ENCODE measurements at regions not wholly inside any gene's neighbourhood (a gene's known extent, or its start where the extent isn't known, plus 50 kb on each side); places are given as distances from the start of the nearest gene placed in this dataset.

DNA sequence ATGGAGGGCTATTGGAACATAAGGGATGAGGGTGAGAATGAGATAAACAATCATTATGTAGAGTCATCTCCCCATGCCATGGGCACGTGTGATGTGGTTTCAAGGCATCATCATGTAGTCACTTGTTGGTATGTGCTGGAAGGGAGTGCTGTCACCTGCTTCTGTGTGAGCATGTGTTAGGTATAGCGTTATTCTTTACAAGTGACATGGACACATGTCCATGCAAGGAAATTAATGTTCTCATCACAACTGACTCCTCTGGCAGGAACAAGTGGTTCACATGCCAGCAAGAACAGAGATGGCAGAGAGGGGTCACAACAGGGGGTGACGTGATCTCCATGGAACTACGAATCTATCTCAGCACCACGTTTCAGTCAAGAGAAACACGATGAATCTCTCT, 815.8 kb downstream of the BCL11B start:
- DNase-seq, result no peak

DNA sequence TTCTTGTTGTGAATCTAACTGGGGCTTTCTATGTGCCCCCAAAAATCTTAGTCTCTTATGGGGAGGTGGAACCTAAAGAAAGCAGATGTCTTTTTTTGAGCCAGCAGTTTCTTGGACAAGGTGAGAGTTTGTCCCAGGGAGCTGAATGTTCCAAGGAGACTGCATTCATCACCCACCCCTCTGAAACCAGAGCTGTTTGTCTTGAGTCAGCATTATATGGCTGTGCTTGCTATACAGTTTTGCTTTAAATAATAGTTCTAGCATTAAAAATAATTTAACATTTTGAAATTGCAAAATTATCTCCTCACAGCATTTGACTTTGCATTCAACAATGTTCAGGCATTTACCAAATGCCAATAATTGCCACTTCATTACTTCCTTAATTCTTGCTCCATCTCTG, 813.3 kb downstream of the BCL11B start:
- no peak for DNase-seq

DNA sequence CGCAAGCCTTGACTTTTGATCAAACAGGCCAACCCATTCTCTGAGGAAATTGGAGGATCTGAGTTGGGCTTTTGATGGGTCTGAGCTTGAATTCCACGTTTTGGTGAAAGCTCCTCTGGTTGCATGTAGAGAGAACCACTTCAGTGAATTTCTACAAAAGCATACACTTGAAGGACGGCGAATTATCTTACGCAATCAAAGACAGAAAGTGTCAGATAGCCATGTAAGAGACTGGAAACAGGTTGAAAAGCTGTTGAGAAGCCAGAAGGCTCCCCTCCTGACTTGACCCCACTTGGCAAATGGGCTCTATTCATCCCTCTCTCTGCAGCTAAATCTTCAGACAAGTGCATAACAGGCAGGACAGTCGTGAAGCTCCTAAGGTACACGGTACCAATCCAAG, 809.1 kb downstream of the BCL11B start:
- DNase-seq, result no peak

DNA sequence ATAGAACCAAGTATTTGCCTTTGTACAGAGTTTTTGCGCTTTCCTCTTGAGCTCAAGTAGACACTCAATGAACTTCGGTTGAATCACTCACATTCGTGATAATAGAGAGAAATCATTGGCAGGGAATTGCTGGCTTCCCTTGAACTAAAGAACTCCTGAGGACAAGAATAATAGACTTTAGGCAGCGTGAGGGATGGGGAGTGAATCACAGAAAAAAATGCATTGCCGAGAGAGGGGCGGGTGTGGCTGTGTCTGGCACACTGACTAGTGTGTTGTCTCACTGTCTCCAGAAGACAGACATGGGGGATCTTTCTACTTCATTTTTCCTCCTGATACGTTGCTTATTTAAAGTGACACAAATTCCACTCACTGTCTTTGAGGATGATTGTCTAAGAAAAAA, 805.2 kb downstream of the BCL11B start:
- DNase-seq, result peak; percentile 34

DNA sequence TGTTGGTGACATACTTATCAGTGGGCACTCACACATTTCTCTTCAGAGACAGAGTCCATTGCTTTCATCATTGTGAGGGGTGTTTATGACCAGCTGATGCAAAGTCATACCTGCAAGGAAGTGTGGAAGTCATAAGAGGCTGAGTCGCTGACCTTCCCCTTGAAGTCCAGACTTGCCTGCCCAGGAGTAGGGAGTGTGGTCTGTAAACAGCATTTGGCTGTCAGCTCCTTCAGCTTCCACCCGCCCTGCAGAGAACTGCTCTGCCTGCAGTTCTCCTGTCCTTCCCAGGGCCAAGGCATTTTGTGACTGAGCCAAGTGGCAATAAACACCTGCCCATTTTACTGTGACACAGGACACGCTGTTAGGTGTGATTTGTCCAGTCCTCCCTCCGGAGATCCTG, 801.3 kb downstream of the BCL11B start:
- no peak for DNase-seq

DNA sequence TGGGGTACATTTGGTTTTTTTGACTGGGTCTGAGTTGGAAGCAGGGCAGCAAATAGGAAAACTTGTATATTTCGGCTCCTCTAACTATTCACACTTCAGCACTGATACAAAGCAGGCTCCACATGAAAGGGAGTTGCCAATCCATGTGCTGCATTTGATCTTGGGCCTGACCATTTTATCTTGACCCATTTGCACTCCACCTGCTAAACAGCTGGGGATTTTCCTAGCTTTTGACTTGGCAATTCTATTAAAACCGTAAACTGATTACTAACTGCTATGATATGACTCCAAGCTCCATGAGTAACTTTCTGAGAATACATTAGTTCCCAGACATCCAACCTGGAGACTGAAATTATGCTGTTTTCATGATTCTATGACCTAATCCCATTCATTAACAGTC, 797.1 kb downstream of the BCL11B start:
- no peak for DNase-seq

DNA sequence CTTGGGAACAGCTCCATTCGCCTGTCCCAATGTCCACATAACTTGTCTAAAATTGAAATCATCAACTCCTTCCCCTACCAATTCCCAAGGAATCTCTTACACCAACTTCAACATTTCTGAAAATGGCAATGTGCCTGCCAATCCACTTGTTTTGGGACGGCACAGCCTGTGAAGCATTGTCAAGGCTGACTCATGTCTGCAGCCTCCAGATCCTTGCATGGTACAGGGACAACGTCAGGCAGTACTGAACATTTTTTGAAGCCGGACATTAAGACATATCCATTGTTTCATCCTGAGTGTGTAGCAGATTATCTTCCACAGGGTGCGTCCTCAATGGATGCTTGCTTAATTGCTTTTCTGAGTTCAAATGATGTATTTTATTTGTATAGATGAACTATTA, 794.1 kb downstream of the BCL11B start:
- no peak for DNase-seq

DNA sequence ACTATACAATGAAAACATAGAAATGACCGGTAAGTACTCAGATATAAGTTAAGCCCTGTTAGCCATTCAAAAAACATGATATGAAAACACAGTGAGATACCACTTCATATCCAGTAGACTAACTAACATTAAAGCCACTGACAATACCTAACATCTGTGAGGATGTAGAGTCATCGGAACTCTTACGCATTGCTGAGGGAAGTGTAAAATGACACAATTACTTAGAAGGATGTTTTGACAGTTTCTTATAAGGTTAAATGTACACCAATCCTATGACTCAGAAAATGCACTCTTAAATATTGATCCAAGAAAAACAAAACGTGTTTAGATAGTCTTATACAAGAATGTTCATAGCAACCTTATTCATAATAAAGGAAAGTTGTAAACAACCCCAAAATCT, 782.9 kb downstream of the BCL11B start:
- DNase-seq, result peak; percentile 2

DNA sequence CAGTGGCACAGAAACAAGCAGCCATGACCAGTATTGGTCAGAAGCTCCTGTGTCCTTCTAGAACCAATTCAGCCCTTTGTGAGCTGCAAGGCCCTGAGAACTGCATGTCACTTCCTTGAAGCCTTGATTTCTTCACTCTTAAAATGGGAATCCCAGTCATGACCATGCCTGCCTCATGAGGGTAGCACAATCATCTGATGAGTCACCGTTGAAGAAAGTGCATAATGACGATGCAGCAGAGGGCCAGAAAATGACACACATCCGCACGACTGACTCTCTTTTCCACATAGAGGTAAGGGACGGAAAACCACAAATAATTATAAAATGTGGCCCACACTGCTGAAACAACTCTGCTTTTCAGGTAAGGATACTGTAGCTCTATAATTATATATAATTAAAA, 777.4 kb downstream of the BCL11B start:
- peak; percentile 35 for DNase-seq

DNA sequence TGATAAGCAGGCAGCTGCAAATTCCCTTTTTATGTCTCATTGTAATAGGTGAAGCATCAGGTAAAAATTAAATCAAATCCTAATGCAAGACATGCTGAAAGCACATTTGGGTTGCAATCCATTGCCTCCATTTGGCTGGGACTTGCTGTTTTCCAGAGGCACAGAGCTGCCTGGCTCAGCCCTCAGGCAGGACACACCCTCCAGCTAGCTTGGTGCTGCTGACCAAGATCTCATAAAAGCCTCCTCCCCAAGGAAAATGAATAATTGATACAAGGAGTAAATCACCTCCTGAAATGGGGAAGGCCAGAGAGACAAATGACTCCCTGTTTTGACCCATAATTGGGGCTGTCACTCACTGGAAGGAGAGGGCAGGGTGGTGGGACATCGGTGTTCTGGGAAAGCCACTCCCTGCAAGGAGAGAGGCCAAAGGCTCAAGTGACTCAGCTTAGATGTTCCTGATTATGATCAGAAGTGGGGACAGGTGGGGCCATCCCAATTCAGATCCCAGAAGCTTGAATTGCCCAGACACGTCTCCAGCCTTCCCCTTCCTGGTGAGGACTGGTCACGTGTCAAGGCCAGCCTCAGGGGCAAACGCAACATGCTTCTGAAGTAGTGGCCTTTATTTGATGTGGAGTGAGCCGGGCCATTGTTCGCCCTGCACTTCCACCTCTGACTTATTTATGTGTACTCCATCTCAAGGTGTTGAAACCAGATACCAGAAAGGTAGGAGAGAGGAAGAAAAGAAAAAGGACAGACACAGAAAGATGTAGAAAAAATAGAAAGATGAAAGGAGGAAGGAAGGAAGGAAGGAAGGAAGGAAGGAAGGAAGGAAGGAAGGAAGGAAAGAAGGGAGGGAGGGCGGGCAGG, 773.7 kb downstream of the BCL11B start:
- no peak for DNase-seq

DNA sequence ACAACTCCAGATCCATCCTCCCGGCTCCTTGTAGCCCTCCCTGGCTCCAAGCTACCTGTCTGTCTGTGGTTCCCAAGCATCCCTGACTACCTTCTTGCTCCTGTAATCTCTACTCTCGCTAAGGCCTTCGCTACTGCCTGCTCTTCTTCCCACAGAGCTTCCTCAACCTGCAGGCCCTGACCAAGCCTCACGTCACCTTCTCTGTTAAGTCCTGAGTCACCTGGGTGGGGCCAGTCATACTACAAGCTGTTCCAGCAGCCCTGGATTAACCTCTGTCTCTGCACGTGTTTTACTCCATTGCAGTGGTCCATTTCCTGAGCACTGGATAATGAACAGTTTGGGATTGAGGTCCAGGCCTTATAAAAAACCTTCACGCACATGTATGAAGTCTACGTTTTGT, 770.7 kb downstream of the BCL11B start:
- no peak for DNase-seq

DNA sequence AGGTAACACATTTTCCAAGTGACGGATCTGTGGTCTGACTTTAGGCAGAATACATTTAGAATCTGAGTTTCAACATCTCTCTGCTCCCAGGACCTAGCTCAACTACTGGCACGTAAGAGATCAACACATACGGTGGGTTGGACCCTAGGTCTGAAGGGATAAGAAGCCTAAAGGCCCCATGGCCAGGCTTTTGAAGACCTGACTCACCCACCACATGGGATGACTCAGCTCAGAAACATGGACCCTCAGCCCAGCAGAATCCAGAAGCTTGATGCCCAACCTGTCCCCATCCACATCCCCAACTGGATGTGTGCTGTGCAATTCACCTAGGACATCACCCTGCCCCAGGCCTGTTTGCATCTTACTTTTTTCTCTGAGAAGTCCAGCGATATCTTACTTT, 770.2 kb downstream of the BCL11B start:
- peak; percentile 19 for DNase-seq

DNA sequence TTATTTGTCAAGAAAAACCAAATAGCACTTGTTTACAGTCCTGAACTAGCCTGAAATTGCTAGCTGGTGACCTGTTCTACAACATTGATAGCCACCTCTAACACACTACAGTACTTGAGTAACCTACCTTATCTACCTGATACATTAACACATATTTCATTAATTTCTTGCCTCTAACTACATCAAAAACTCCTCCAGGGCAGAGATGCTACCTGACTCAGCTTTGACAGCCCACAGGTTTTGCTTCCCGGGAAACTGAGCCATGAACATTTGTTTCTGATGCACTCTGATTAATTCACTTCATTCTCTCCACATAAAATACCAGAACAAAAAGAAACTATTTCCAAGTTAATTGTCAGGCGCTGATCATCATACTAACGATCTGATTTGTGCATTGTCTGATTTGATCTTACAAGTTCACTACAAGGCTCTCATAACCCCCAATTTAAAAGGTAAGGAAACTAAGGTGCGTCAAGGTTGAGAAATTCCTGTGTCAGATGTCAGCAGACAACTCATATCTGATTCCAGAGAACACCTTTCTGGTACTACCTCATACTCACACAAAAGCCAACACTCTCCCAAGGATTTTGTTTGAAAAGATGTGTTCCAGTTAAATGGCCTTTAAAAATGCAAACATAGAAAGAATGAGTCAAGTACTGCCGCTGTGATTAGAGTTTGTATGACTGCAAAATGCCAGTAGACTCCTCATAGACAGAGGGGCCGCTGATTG, 768.7 kb downstream of the BCL11B start:
- no peak for DNase-seq

DNA sequence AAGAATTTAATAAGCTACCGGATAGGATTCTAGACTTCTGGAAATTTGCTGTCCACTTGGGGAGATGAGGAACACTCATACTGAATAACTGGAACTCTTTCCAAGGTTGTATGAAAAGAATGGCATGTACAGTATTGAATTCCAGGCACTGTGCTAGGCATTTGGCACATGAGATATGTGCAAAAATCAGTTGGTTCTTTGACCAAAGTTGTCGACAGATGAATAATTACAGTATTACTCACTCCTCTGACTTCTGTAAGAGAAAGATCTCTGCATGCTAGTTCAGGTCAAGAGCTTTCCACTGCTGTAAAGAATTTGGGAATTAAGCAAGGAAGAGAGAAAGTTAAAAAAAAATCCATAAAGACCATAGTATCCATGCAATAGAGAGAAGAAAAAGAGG, 764.7 kb downstream of the BCL11B start:
- DNase-seq, result peak; percentile 56

DNA sequence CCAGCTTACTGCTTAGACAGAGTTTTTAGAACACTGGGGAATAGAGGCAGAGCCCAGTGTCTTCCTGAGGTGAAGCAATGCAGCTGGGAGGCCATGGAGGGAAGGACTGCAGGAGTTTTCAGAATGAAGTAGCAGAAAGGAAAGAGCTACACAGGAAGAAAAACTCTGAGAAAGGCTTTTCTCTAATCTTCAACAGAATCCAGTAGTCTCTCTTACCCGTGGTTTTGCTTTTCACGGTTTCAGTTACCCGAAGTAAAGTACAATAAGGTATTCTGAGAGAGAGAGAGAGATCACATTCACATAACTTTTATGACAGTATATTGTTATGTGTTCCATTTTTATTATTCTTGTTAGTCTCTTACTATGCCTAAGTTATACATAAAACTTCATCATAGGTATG, 761.6 kb downstream of the BCL11B start:
- no peak for DNase-seq

DNA sequence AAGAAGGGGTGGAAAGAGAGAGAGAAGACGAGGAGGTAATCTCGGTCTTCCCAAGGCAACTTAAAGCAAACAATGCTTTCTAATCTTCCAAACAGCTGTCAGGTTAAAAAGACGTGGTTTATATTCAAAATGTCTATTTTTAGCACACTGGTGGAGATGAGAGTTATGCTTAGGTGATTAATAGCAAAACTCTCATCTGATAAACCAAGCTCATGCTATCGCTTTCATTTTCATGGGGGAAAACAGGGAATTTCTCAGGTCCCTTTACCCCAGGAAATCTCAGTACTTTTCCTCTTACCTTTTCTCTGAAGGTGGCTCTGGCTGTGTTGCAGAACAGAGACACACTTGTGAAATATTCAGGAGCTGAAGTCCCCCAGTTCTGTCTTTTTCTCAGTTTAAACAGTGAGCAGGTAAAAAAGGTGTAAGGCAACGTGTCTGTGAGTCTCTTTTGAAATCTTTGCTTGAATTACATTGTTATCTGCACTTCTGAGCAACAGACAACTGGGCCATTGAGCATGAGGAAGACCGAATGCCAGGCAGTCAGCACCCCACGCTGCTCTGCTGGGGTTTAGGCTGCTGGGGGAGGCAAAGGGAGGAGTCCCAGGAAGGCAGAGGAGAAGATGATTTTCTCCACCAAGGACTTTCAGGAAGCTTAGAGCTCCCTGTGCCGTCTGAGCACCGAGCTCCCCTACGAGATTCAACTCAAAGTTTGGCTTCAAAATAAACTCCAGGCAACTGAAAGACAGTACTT, 759.3 kb downstream of the BCL11B start:
- no peak for DNase-seq

DNA sequence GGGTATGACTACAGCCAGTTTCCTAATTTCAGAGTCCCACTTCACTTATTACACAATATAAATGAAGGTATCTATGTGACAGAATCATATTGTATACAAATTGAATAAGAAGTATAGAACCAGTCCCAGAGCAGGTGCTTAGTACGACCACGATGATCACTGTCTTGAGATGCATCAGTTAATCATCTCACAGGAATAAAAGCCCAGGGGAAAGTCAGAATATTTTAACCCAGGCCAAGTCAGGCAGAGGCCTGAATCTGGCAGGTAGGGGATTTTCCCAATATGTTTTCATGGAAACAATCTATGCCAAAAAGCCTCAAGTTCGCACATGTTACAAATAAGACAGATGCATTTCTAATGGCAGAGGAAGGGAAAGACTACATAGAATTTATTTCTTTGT, 758.4 kb downstream of the BCL11B start:
- no peak for DNase-seq

DNA sequence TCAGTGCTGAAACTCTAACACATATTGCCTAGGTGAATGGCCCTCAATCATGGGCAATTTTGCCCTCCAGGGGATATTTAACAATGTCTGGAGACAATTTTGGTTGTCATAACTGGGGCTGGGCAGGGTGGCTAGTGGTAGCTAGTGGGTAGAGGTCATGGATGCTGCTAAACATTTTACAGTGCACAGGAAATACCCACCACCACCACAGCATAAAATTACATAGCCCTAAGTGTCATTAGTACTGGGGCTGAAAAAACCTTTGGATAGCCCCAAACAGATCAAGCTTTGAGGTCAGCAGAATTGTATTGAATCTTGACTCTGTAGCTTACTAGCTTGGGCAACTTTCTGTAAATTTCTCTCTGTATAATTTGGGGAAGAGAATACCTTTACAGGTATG, 758.0 kb downstream of the BCL11B start:
- DNase-seq, result no peak

DNA sequence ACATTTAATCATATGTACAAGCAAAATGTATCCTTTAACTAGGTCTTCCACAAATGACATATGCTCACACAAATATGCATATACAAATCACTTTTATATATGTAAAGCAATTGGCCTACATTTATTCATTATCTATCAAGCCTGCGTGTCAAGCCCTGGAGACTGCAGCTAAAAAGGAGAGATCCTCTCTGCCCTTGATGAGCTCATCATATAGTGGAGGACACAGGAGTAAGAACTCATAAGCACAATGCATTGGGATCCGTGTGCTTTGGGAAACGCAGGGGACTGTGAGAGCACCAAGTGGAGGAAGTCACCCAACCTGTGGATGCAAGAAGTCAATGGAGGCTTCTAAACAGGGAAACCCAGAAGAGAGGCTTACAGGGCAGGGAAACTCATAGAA, 735.7 kb downstream of the BCL11B start:
- no peak for DNase-seq

DNA sequence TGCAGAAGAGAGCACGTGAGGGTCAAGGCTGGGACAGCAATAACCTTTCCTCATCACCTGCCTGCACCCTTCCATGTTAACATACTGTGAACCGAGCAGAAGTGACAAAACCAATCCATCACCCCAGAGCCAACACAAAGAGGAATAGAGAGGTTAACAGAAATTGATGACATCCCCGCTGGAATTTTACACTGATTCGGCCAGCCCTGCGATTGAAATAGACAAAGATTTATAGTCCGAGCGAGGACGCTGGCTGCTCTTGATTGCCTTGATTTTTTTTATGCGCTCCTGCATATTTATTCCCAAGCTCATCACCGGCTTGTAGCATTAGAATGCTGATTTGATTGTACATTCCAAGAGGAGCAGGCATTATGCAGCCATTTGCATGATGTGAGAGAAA, 729.7 kb downstream of the BCL11B start:
- DNase-seq, result no peak

DNA sequence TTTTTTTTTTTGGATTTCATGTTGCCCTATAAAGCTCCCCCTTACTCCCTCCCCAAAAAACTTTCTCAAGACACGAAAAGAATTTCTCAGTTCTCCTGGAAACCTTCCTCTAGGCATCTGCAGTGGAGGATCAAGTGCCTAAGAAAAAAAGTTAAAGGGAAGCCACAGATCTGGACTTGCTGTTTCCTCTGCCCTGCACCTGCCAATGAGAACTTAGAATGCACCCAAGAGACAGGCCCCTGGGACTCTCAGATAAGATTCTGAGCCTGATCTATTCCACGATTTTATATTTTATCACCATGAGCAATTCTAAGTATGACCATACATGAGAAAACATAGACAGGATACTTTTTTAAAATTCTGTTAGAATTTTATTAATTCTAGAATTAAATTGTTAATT, 728.9 kb downstream of the BCL11B start:
- DNase-seq, result no peak

DNA sequence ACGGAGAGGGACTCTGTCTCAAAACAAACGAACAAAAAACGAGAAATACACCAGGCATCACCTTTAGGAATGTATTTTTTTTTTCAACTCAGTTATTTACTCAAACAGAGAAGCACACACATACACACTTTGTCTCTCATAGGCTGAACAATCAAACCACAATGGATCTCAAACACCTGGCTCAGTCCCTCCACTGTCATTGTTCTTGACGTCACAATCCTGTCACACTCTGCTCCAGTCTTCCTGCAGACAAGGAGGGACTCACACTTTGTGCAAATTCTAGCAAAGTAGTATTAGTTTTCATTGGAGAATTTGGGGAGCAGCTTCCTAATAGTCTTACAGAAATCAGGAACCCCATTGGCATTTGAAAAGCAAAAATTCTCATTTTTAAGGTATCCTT, 727.8 kb downstream of the BCL11B start:
- DNase-seq, result no peak

DNA sequence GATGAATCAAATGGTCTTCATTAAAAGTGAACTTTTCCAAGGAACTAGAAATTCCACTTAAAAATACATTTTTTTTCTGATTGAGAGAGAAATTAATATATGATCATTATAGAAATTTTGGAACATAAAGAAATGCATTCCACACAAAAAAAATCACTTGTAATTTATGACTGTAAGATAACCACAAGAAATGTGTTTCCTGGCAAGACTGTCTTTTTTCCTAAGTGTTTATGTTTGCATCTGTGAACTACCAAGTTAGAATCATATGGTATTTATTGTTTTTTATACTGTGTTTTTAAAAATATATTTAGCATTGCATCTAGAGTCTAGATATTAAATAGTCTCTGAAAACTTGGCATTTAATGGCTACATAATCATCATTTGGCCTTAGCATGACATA, 726.8 kb downstream of the BCL11B start:
- no peak for DNase-seq

All from fibroblast of upper back skin (primary cell).